SK-N-SH (cell line): ENCODE measurements at regions not wholly inside any gene's neighbourhood (a gene's known extent, or its start where the extent isn't known, plus 50 kb on each side); places are given as distances from the start of the nearest gene placed in this dataset.
"Not testable (repeated sequence)": the region's sequence is repeated elsewhere in the genome, so short reads cannot be mapped to it uniquely, and the experiment has no call there.

Experiments
- CTCF ChIA-PET: fragments of 300-600, 350-600 bp; formaldehyde crosslinking; extraction: SDS; loops from one replicate; lab custom pipeline; 2021; lab: Yijun Ruan, JAX
- POLR2A ChIA-PET: fragments of 350-600 bp; sonication (Branson Sonifier 250); formaldehyde crosslinking; extraction: SDS; loops from one replicate; lab custom pipeline; 2020; ENCODE audit warnings: antibody characterized with exemption, inconsistent platforms; lab: Yijun Ruan, JAX
- DNase-seq: peaks from one replicate; pipeline ENCODE4 v3.0.0; 2012
- H2AFZ ChIP-seq: fragments of 200-600 bp; sonication (generic); 2 replicates; pipeline ENCODE4 v1.8.1; 2016; ENCODE audit warnings: antibody characterized with exemption, mild to moderate bottlenecking, low read depth
- H3F3A ChIP-seq: fragments of 200-600 bp; sonication (generic); replicated peaks from 2 replicates; pipeline ENCODE3; 2016; ENCODE audit warnings: antibody characterized with exemption, mild to moderate bottlenecking; ENCODE audit not compliant: insufficient read depth
- H3K27ac ChIP-seq, 2 experiments: fragments of 200-500 bp in 1 of 2; fragments of 200-600 bp in 1 of 2; sonication (Bioruptor generic) in 1 of 2; sonication (generic), shearing (Covaris generic) in 1 of 2; 2 replicates each; pipeline versions ENCODE4 v1.5.1 to v1.6.1; 2014 to 2016; ENCODE audit warnings: low read depth in 2 of 2, inconsistent platforms in 1 of 2, low read length in 1 of 2, mild to moderate bottlenecking in 1 of 2, mixed read lengths in 1 of 2
- H3K27me3 ChIP-seq: fragments of 200-600 bp; sonication (generic), shearing (Covaris generic); 2 replicates; pipeline ENCODE4 v1.6.1; 2016; ENCODE audit warnings: mixed run types; ENCODE audit not compliant: insufficient read depth
- H3K36me3 ChIP-seq, 2 experiments: fragments of 200-500 bp in 1 of 2; fragments of 200-600 bp in 1 of 2; sonication (Bioruptor generic) in 1 of 2; sonication (generic) in 1 of 2; replicated peaks in 1 of 2; 2 replicates each; pipeline versions ENCODE3 to v1.5.1; 2014 to 2016; ENCODE audit warnings: low read length in 1 of 2, mild to moderate bottlenecking in 1 of 2; ENCODE audit not compliant: insufficient read depth in 2 of 2, control insufficient read depth in 1 of 2
- H3K4me1 ChIP-seq, 2 experiments: fragments of 200-500 bp in 1 of 2; fragments of 200-600 bp in 1 of 2; sonication (Bioruptor generic) in 1 of 2; sonication (generic), shearing (Covaris generic) in 1 of 2; 2 replicates each; pipeline versions ENCODE4 v1.5.1 to v1.6.1; 2014 to 2016; ENCODE audit warnings: low read depth in 1 of 2, low read length in 1 of 2, mixed run types in 1 of 2; ENCODE audit not compliant: insufficient read depth in 2 of 2, control insufficient read depth in 1 of 2
- H3K4me2 ChIP-seq: fragments of 200-600 bp; sonication (generic), shearing (Covaris generic); 2 replicates; pipeline ENCODE4 v1.6.1; 2017; ENCODE audit warnings: mixed run types
- H3K4me3 ChIP-seq, 2 experiments: fragments of 200-500 bp in 1 of 2; fragments of 200-600 bp in 1 of 2; sonication (Bioruptor generic) in 1 of 2; sonication (generic), shearing (Covaris generic) in 1 of 2; 2 replicates each; pipeline versions ENCODE4 v1.5.1 to v1.8.1; 2014 to 2016; ENCODE audit warnings: low read depth in 2 of 2, inconsistent platforms in 1 of 2, low read length in 1 of 2, mild to moderate bottlenecking in 1 of 2, mixed read lengths in 1 of 2, moderate library complexity in 1 of 2
- H3K79me2 ChIP-seq: fragments of 200-600 bp; sonication (generic); 2 replicates; pipeline ENCODE4 v1.8.1; 2017; ENCODE audit warnings: mild to moderate bottlenecking; ENCODE audit not compliant: insufficient read depth
- H3K9ac ChIP-seq: fragments of 200-600 bp; sonication (generic); 2 replicates; pipeline ENCODE4 v1.6.1; 2017; ENCODE audit warnings: mixed run types
- H3K9me2 ChIP-seq: fragments of 200-600 bp; sonication (generic); 2 replicates; pipeline ENCODE4 v1.6.1; 2017; ENCODE audit warnings: mixed run types
- H3K9me3 ChIP-seq: fragments of 200-600 bp; sonication (generic); 2 replicates; pipeline ENCODE4 v1.6.1; 2017; ENCODE audit warnings: mixed run types, mild to moderate bottlenecking, moderate library complexity
- H4K20me1 ChIP-seq: fragments of 200-600 bp; sonication (generic); 2 replicates; pipeline ENCODE4 v1.6.1; 2017; ENCODE audit warnings: mild to moderate bottlenecking, mixed run types; ENCODE audit not compliant: insufficient read depth
- CHD2 ChIP-seq: fragments of 150-350 bp; IDR thresholded peaks from 2 replicates; pipeline ENCODE4 v1.6.1; 2018; ENCODE audit warnings: low read length; ENCODE audit not compliant: partially characterized antibody
- ELF1 ChIP-seq: IDR thresholded peaks from 2 replicates; pipeline ENCODE4 v1.4.0; 2012
- EP300 ChIP-seq, 2 experiments: IDR thresholded peaks; 2 replicates each; pipeline versions ENCODE4 v1.4.0 to v1.6.1; 2012; ENCODE audit warnings: borderline replicate concordance in 1 of 2, low read depth in 1 of 2, low read length in 1 of 2
- FOSL2 ChIP-seq: IDR thresholded peaks from 2 replicates; pipeline ENCODE4 v1.4.0; 2012; ENCODE audit warnings: low read depth, mild to moderate bottlenecking, moderate library complexity, borderline replicate concordance
- FOXM1 ChIP-seq: IDR thresholded peaks from 2 replicates; pipeline ENCODE4 v1.4.0; 2012; ENCODE audit warnings: low read depth, mild to moderate bottlenecking
- GABPA ChIP-seq: IDR thresholded peaks from 2 replicates; pipeline ENCODE4 v1.4.0; 2012; ENCODE audit warnings: low read depth, mild to moderate bottlenecking
- JUND ChIP-seq: IDR thresholded peaks from 2 replicates; pipeline ENCODE4 v1.4.0; 2012
- NFIC ChIP-seq: IDR thresholded peaks from 2 replicates; pipeline ENCODE4 v1.4.0; 2012; ENCODE audit warnings: borderline replicate concordance
- RXRA ChIP-seq: IDR thresholded peaks from 2 replicates; pipeline ENCODE4 v1.4.0; 2012; ENCODE audit warnings: low read depth, mild to moderate bottlenecking, borderline replicate concordance
- SIN3A ChIP-seq: IDR thresholded peaks from 2 replicates; pipeline ENCODE4 v1.6.1; 2012; ENCODE audit warnings: low read depth, mild to moderate bottlenecking, low read length, moderate library complexity, borderline replicate concordance
- SMC3 ChIP-seq: IDR thresholded peaks from 2 replicates; pipeline ENCODE4 v1.6.1; 2012; ENCODE audit warnings: low read depth, low read length, improper control_type of control experiment
- TCF12 ChIP-seq: IDR thresholded peaks from 2 replicates; pipeline ENCODE4 v1.4.0; 2012
- TEAD4 ChIP-seq: IDR thresholded peaks from 2 replicates; pipeline ENCODE4 v1.4.0; 2012; ENCODE audit warnings: mild to moderate bottlenecking, borderline replicate concordance; ENCODE audit not compliant: insufficient read depth
- WGBS: methylation state at CpG from one replicate; pipeline ENCODE4 v1.1.6; 2017; ENCODE audit warnings: low lambda C conversion rate; 5-methylcytosine and 5-hydroxymethylcytosine counted together
- TF ChIP-seq, protein P1 (sequence below): IDR thresholded peaks from 2 replicates; pipeline ENCODE4 v1.4.0; 2012; ENCODE audit warnings: low read depth, borderline replicate concordance
- TF ChIP-seq, protein P2 (sequence below): fragments of 150-350 bp; IDR thresholded peaks from 2 replicates; pipeline ENCODE4 v1.6.1; 2016; ENCODE audit warnings: mild to moderate bottlenecking, low read depth, low read length
- TF ChIP-seq, protein P3 (sequence below): IDR thresholded peaks from 2 replicates; pipeline ENCODE4; 2012

DNA sequence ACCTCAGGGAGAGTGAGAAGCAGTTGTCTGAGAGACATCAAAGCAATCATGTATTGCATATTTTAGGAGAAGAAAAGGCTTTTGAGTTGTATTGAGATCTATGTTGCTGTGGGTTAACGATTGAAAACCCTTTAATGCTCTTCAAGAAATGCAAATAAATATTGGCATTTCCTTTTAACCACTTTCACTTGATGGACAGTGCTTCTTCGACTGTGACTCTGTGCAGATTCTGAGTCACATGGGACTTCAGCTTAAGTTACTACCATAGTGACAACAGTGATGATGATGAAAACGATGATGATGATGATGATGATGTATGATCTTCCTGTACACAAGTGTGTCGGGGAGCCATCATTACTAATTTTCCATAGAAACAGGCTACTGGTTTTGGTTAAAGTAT is 181.8 kb downstream of the AKAIN1 start:
- TF ChIP-seq FOSL2 (no peak), SMC3 (no peak), TCF12 (no peak), NFIC (no peak), FOXM1 (no peak), ELF1 (no peak), JUND (no peak), EP300 (IDR thresholded peaks at IDR 0.05; ENCODE audit: borderline replicate concordance in 1 of 2, low read depth in 1 of 2, low read length in 1 of 2) (no peak), GABPA (no peak), SIN3A (no peak), CHD2 (no peak), RXRA (no peak), TEAD4 (no peak)
- TF ChIP-seq, protein P1, sequence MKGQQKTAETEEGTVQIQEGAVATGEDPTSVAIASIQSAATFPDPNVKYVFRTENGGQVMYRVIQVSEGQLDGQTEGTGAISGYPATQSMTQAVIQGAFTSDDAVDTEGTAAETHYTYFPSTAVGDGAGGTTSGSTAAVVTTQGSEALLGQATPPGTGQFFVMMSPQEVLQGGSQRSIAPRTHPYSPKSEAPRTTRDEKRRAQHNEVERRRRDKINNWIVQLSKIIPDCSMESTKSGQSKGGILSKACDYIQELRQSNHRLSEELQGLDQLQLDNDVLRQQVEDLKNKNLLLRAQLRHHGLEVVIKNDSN: no peak
- TF ChIP-seq, protein P2, sequence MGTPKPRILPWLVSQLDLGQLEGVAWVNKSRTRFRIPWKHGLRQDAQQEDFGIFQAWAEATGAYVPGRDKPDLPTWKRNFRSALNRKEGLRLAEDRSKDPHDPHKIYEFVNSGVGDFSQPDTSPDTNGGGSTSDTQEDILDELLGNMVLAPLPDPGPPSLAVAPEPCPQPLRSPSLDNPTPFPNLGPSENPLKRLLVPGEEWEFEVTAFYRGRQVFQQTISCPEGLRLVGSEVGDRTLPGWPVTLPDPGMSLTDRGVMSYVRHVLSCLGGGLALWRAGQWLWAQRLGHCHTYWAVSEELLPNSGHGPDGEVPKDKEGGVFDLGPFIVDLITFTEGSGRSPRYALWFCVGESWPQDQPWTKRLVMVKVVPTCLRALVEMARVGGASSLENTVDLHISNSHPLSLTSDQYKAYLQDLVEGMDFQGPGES: no peak
- TF ChIP-seq, protein P3, sequence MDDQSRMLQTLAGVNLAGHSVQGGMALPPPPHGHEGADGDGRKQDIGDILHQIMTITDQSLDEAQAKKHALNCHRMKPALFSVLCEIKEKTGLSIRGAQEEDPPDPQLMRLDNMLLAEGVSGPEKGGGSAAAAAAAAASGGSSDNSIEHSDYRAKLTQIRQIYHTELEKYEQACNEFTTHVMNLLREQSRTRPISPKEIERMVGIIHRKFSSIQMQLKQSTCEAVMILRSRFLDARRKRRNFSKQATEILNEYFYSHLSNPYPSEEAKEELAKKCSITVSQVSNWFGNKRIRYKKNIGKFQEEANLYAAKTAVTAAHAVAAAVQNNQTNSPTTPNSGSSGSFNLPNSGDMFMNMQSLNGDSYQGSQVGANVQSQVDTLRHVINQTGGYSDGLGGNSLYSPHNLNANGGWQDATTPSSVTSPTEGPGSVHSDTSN: no peak
- no peaks in the 10 kb centered on the region for H3K9me3 ChIP-seq
- no peak overlapping the region for H3K4me2 ChIP-seq
- H3F3A ChIP-seq: no peaks in the 10 kb centered on the region
- no peak overlapping the region for H2AFZ ChIP-seq
- WGBS: under 1% methylated on average over 4 of the region's 4 CpGs
- H3K4me3 ChIP-seq: no peak overlapping the region
- H4K20me1 ChIP-seq: no peaks in the 10 kb centered on the region
- no peak overlapping the region for H3K27ac ChIP-seq
- H3K9me2 ChIP-seq: no peaks in the 10 kb centered on the region
- H3K27me3 ChIP-seq: no peaks in the 10 kb centered on the region
- no peaks in the 10 kb centered on the region for H3K79me2 ChIP-seq
- POLR2A ChIA-PET: no interaction called here
- no peak overlapping the region for H3K9ac ChIP-seq
- no peaks in the 10 kb centered on the region for H3K36me3 ChIP-seq
- H3K4me1 ChIP-seq: no peaks in the 10 kb centered on the region
- CTCF ChIA-PET: interaction anchor here (3.3 kb wide), 1 partner anchor 8 kb away, joined by 19 read pairs; no protein-coding TSS in a partner anchor
- no peak for DNase-seq

DNA sequence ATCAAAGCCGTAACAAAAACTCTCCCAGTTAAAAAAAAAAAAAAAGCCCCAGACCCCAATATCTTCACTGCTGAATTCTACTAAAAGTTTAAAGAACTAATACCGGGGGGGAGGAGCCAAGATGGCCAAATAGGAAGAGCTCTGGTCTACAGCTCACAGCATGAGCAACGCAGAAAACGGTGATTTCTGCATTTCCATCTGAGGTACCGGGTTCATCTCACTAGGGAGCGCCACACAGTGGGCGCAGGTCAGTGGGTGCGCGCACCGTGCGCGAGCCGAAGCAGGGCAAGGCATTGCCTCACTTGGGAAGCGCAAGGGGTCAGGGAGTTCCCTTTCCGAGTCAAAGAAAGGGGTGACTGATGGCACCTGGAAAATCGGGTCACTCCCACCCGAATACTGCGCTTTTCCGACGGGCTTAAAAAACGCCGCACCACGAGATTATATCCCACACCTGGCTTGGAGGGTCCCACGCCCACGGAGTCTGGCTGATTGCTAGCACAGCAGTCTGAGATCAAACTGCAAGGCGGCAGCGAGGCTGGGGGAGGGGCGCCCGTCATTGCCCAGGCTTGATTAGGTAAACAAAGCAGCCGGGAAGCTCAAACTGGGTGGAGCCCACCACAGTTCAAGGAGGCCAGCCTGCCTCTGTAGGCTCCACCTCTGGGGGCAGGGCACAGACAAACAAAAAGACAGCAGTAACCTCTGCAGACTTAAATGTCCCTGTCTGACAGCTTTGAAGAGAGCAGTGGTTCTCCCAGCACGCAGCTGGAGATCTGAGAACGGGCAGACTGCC is 192.8 kb downstream of the AKAIN1 start:
- DNase-seq, H3F3A ChIP-seq, H3K27ac ChIP-seq, H3K4me1 ChIP-seq, H4K20me1 ChIP-seq, H3K27me3 ChIP-seq, H3K9me2 ChIP-seq, H3K79me2 ChIP-seq, H3K4me2 ChIP-seq, CTCF ChIA-PET, H2AFZ ChIP-seq, POLR2A ChIA-PET, H3K36me3 ChIP-seq, H3K9me3 ChIP-seq, H3K4me3 ChIP-seq, H3K9ac ChIP-seq: not testable (repeated sequence)
- WGBS: 23% methylated on average over 17 of the region's 32 CpGs
